Omental fat pad (tissue), 3 donors: ENCODE measurements at regions not wholly inside any gene's neighbourhood (a gene's known extent, or its start where the extent isn't known, plus 50 kb on each side); places are given as distances from the start of the nearest gene placed in this dataset.

Experiments
- ATAC-seq: fragments of 150-250 bp; one replicate; pipeline ENCODE4 v1.9.1; 2016; ENCODE audit warnings: mild to moderate bottlenecking, moderate library complexity; ENCODE audit not compliant: low FRiP score
- DNase-seq: peaks from one replicate; pipeline ENCODE4 v3.0.0-alpha.2; 2019; ENCODE audit warnings: low spot score
- TF ChIP-seq, protein P1 (sequence below), 3 donors: fragments of 450-650 bp; IDR thresholded peaks; one replicate each; pipeline ENCODE4 v1.5.1; 2016 to 2017; ENCODE audit warnings: antibody characterized with exemption in 3 of 3, mild to moderate bottlenecking in 3 of 3, moderate library complexity in 2 of 3

DNA sequence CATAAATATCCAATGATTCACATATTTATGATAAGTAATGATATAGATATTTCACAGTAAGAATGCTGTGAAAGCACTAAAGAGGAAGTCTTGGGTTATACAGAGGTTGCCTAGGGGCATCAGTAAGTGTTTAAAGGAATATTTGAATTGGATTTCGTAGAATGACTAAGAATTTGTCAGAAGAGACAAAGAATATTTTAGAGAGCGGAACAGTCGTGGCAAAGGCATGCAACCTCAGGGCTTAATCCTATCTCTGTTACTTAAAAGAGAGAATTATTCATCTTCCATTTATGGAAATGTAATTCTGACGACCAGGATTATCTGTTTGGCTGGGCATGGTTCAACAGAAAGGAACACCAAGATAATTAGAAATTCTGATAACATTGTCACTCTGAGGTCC is 171.9 kb upstream of the NR5A2 start:
- TF ChIP-seq, protein P1, sequence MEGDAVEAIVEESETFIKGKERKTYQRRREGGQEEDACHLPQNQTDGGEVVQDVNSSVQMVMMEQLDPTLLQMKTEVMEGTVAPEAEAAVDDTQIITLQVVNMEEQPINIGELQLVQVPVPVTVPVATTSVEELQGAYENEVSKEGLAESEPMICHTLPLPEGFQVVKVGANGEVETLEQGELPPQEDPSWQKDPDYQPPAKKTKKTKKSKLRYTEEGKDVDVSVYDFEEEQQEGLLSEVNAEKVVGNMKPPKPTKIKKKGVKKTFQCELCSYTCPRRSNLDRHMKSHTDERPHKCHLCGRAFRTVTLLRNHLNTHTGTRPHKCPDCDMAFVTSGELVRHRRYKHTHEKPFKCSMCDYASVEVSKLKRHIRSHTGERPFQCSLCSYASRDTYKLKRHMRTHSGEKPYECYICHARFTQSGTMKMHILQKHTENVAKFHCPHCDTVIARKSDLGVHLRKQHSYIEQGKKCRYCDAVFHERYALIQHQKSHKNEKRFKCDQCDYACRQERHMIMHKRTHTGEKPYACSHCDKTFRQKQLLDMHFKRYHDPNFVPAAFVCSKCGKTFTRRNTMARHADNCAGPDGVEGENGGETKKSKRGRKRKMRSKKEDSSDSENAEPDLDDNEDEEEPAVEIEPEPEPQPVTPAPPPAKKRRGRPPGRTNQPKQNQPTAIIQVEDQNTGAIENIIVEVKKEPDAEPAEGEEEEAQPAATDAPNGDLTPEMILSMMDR (IDR thresholded peaks at IDR 0.05) = no peak
- DNase-seq = no peak
- no peak for ATAC-seq

- ATAC-seq = no peak
- TF ChIP-seq, protein P1 (IDR thresholded peaks at IDR 0.05) = no peak
Measured at GRCh38 chr1:199856216-199856780, 171.2 kb upstream of the NR5A2 start.

DNA sequence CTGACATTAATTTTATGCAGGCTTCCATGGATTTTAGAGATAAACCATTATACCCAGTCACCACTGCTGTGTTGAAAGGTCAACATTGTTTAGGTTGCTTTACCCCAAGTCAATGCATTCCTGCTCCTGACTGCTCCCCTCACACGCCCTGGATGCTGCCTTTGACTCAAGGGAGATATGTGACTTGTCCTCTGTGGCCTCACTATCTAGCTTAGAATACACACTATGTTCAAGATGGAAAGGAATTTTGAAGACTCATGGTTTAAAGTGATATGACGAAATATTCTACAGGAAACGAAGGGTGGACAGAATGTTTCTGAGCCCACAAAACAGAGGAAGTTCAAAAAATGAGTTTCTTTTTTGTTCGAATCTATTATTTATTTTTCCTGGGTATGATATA is 170.4 kb upstream of the NR5A2 start:
- TF ChIP-seq, protein P1 (IDR thresholded peaks at IDR 0.05) = no peak
- no peak for ATAC-seq

More at GRCh38 chr1:199856216-199856780, 171.2 kb upstream of the NR5A2 start:
- DNase-seq = no peak

GRCh38 chr1:199857516-199857915 is 170.0 kb upstream of the NR5A2 start:
- DNase-seq (no peak), ATAC-seq (no peak)
- TF ChIP-seq, protein P1 (IDR thresholded peaks at IDR 0.05) = no peak

More for the DNA sequence above, 170.4 kb upstream of the NR5A2 start:
- DNase-seq = no peak

DNA sequence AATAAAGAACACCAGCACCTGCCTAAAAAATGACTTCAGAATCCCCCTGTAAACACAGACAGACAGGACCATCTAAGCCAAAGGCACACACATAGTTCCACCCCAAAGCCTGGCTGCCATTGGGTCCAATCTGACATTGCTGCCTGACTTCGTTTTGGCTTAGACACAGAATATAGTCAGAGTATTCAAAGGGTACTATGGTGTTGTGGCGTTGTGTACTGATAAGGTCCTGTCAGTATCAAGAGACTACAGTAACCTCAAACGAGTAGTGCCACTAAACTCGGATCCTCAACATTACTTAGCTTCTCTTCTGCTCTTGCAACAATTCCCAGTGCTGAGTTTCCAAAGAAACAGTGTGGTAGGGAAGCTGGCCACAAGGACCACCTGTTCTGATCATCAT is 169.3 kb upstream of the NR5A2 start:
- DNase-seq (no peak), ATAC-seq (no peak)
- TF ChIP-seq, protein P1 (IDR thresholded peaks at IDR 0.05) = no peak

GRCh38 chr1:199858856-199859255 is 168.7 kb upstream of the NR5A2 start:
- ATAC-seq (no peak), DNase-seq (no peak)
- TF ChIP-seq, protein P1 (IDR thresholded peaks at IDR 0.05) = no peak

DNA sequence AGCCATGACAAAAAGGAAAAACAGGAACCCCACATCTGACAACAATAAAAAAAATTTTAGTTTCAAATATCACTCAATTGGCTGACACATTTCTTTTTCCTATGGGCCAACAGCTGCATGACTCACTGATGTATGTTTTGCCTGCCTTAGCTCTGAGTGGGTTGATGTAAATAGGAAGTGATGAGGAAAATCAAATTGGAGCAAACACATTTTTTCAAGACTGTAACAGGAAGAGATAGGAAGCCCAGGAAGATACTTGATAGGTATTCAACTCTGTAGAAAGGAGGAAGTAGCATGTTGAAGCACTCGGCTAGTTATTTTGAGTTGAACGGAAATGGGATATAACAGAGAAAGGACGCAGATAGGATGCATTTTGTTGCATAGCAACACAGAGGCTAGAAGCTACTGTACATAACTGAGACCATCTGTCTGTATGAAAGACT is 168.0 kb upstream of the NR5A2 start:
- DNase-seq = no peak
- TF ChIP-seq, protein P1 (IDR thresholded peaks at IDR 0.05) = no peak
- ATAC-seq = peak; percentile 37
